HCT116 (cell line): ENCODE measurements at regions not wholly inside any gene's neighbourhood (a gene's known extent, or its start where the extent isn't known, plus 50 kb on each side); places are given as distances from the start of the nearest gene placed in this dataset.

Experiments
- ATAC-seq: fragments of 200-7000 bp; cut with Tn5 transposase; 2 replicates; pipeline ENCODE4 v1.9.1; 2020; ENCODE audit warnings: mild to moderate bottlenecking, moderate library complexity
- BruUV-seq: library from RNA; stranded (reverse); fragments of 400-500 nt; replicated peaks from 2 replicates; lab custom pipeline; 2021; lab: Mats Ljungman, UMichigan
- CTCF ChIA-PET: fragments of 300-600 bp; sonication (Branson Sonifier 250); formaldehyde crosslinking; loops from one replicate; lab custom pipeline; 2021; ENCODE audit warnings: antibody characterized with exemption; lab: Charles Lee
- POLR2A ChIA-PET: fragments of 300-600, 350-600 bp; sonication (Branson Sonifier 250); formaldehyde crosslinking; loops from one replicate; lab custom pipeline; 2021; ENCODE audit warnings: antibody characterized with exemption; lab: Charles Lee
- RAD21 ChIA-PET, 2 experiments: fragments of 300-600 bp; sonication (Branson Sonifier 250); formaldehyde crosslinking; loops; one replicate each; lab custom pipeline; 2023; ENCODE audit warnings: low total read pairs in 2 of 2; ENCODE audit not compliant: uncharacterized antibody in 2 of 2, unreplicated experiment in 2 of 2, low non-redundant PET in 1 of 2; lab: Charles Lee
- DNase-seq: peaks from one replicate; pipeline ENCODE4 v3.0.0-alpha.2; 2010; ENCODE audit warnings: low read depth, low spot score
- H2AFZ ChIP-seq: fragments of 200-600 bp; shearing (Covaris generic), sonication (generic); 2 replicates; pipeline ENCODE4 v1.6.1; 2017; ENCODE audit warnings: low read depth, mixed run types, mixed read lengths, antibody characterized with exemption, low read length; ENCODE audit not compliant: poor library complexity, severe bottlenecking
- H3K27ac ChIP-seq: 2 replicates; pipeline ENCODE4 v1.5.1; 2012; ENCODE audit warnings: low read depth, low read length
- H3K27me3 ChIP-seq: fragments of 200-600 bp; sonication (generic); 2 replicates; pipeline ENCODE4 v1.6.1; 2016; ENCODE audit warnings: mixed run types, low read length, mixed read lengths; ENCODE audit not compliant: insufficient read depth
- H3K36me3 ChIP-seq, 2 experiments: fragments of 200-500 bp in 1 of 2; fragments of 200-600 bp in 1 of 2; sonication (Bioruptor generic) in 1 of 2; sonication (generic) in 1 of 2; 2 replicates each; pipeline versions ENCODE4 v1.5.1 to v1.6.1; 2014 to 2016; ENCODE audit warnings: low read length in 2 of 2, inconsistent platforms in 1 of 2, mixed read lengths in 1 of 2, mixed run types in 1 of 2; ENCODE audit not compliant: insufficient read depth in 2 of 2, control insufficient read depth in 1 of 2
- H3K4me1 ChIP-seq, 2 experiments: fragments of 200-600 bp in 1 of 2; sonication (generic) in 1 of 2; 2 replicates each; pipeline versions ENCODE4 v1.5.1 to v1.6.1; 2012 to 2017; ENCODE audit warnings: low read length in 2 of 2, inconsistent platforms in 1 of 2, mild to moderate bottlenecking in 1 of 2, mixed read lengths in 1 of 2, mixed run types in 1 of 2, moderate library complexity in 1 of 2; ENCODE audit not compliant: insufficient read depth in 2 of 2, control insufficient read depth in 1 of 2
- H3K4me2 ChIP-seq: fragments of 200-600 bp; sonication (generic); 2 replicates; pipeline ENCODE4 v1.6.1; 2017; ENCODE audit warnings: mixed run types, low read length, mixed read lengths
- H3K4me3 ChIP-seq, 2 experiments: fragments of 200-600 bp in 1 of 2; sonication (generic) in 1 of 2; replicated peaks in 1 of 2; 2 replicates each; pipeline ENCODE4 v1.5.1; 2011 to 2016; ENCODE audit warnings: low read length in 2 of 2, control low read depth in 1 of 2, low read depth in 1 of 2, mild to moderate bottlenecking in 1 of 2, mixed read lengths in 1 of 2, mixed run types in 1 of 2
- H3K79me2 ChIP-seq: fragments of 200-600 bp; sonication (generic); 2 replicates; pipeline ENCODE4 v1.6.1; 2017; ENCODE audit warnings: mild to moderate bottlenecking, mixed run types, low read length, moderate library complexity, mixed read lengths; ENCODE audit not compliant: insufficient read depth
- H3K9ac ChIP-seq: fragments of 200-600 bp; sonication (generic); 2 replicates; pipeline ENCODE4 v1.6.1; 2016; ENCODE audit warnings: low read length, mixed read lengths
- H3K9me2 ChIP-seq: fragments of 200-600 bp; sonication (generic), shearing (Covaris generic); 2 replicates; pipeline ENCODE4 v1.6.1; 2017; ENCODE audit warnings: mixed run types, mild to moderate bottlenecking, moderate library complexity; ENCODE audit not compliant: insufficient read depth
- H3K9me3 ChIP-seq, 2 experiments: fragments of 200-500 bp in 1 of 2; fragments of 200-600 bp in 1 of 2; sonication (Bioruptor generic) in 1 of 2; sonication (generic) in 1 of 2; 2 replicates each; pipeline ENCODE4 v1.6.1; 2014 to 2017; ENCODE audit warnings: low read length in 2 of 2, mixed read lengths in 2 of 2, inconsistent platforms in 1 of 2, low read depth in 1 of 2, mild to moderate bottlenecking in 1 of 2, mixed run types in 1 of 2, moderate library complexity in 1 of 2; ENCODE audit not compliant: control insufficient read depth in 1 of 2, insufficient read depth in 1 of 2
- H4K20me1 ChIP-seq: fragments of 200-600 bp; sonication (generic), shearing (Covaris generic); 2 replicates; pipeline ENCODE4 v1.6.1; 2017; ENCODE audit warnings: mixed run types, mild to moderate bottlenecking, moderate library complexity; ENCODE audit not compliant: insufficient read depth
- ELF1 ChIP-seq: IDR thresholded peaks from 2 replicates; pipeline ENCODE4 v1.6.1; 2012; ENCODE audit warnings: low read depth, borderline replicate concordance
- EZH2 ChIP-seq: fragments of 200-600 bp; sonication (generic); IDR thresholded peaks from 2 replicates; pipeline ENCODE4 v1.6.1; 2017; ENCODE audit warnings: antibody characterized with exemption, mixed run types
- REST ChIP-seq: IDR thresholded peaks from 2 replicates; pipeline ENCODE4 v1.6.1; 2012; ENCODE audit warnings: low read depth
- intact Hi-C: fragments of 100-400 bp; cut with micrococcal nuclease; formaldehyde crosslinking; loops from 2 replicates; pipeline ENCODE4 v1.10.0; 2022

GRCh38 chr20:20812136-20812535 is 99.7 kb upstream of the RALGAPA2 start:
- CTCF ChIA-PET: no interaction called here
- H3K27me3 ChIP-seq: peaks cover 11% of the 10 kb centered on the region; the same call in 1 of the 2 replicates
- no peak for ATAC-seq

More at GRCh38 chr20:20812136-20812535, 99.7 kb upstream of the RALGAPA2 start:
- Histone ChIP-seq H3K27ac (no peak overlapping the region), H3K9me3 (no peaks in the 10 kb centered on the region), H3K9me2 (no peaks in the 10 kb centered on the region), H3K79me2 (no peaks in the 10 kb centered on the region), H3K4me2 (no peak overlapping the region), H3K9ac (no peak overlapping the region), H4K20me1 (no peaks in the 10 kb centered on the region), H3K36me3 (no peaks in the 10 kb centered on the region), H3K4me1 (no peaks in the 10 kb centered on the region), H3K4me3 (no peak overlapping the region), H2AFZ (no peak overlapping the region)
- no peak for DNase-seq
- BruUV-seq: no TSS peak
- intact Hi-C loops: no loop called here
- POLR2A ChIA-PET: no interaction called here
- RAD21 ChIA-PET: no interaction called here
- TF ChIP-seq REST: no peak
- TF ChIP-seq ELF1: no peak
- TF ChIP-seq EZH2: no peak
